ENCODE measurements at regions not wholly inside any gene's neighbourhood (a gene's known extent, or its start where the extent isn't known, plus 50 kb on each side); places are given as distances from the start of the nearest gene placed in this dataset.

GRCh38 chr7:136045181-136045580, 68.0 kb upstream of the MTPN start:
- no peak for FAIRE-seq
- Histone ChIP-seq H3K23me2 (ENCODE audit: low read depth, low read length) (no peaks in the 10 kb centered on the region), H3K79me1 (ENCODE audit: low read depth, low read length) (no peaks in the 10 kb centered on the region), H4K91ac (replicated peaks; ENCODE audit: insufficient read length, low read length) (no peak overlapping the region), H3K56ac (replicated peaks; ENCODE audit: insufficient read length, low read depth, low read length) (no peak overlapping the region), H3K27me3 (replicated peaks in 1 of 4; ENCODE audit: control insufficient read depth in 3 of 4, extremely low read depth in 1 of 4, insufficient read depth in 3 of 4, low read length in 3 of 4) (no peaks in the 10 kb centered on the region), H3K4me1 (replicated peaks in 1 of 4; ENCODE audit: control insufficient read depth in 3 of 4, insufficient read depth in 4 of 4, low read length in 3 of 4) (no peaks in the 10 kb centered on the region), H2AFZ (ENCODE audit: low read length) (no peak overlapping the region), H4K8ac (ENCODE audit: extremely low read depth, insufficient read depth, low read length) (no peak overlapping the region), H3K4ac (replicated peaks; ENCODE audit: insufficient read length, low read depth, low read length) (no peak overlapping the region), H2BK120ac (replicated peaks; ENCODE audit: low read depth, low read length) (no peak overlapping the region), H2BK5ac (ENCODE audit: low read depth, low read length) (no peak overlapping the region), H3K23ac (ENCODE audit: insufficient read length) (no peak overlapping the region), H4K20me1 (replicated peaks in 1 of 2; ENCODE audit: control insufficient read depth in 1 of 2, insufficient read depth in 2 of 2, low read length in 2 of 2) (no peaks in the 10 kb centered on the region), H3K18ac (ENCODE audit: extremely low read depth, low read length) (no peak overlapping the region), H3K4me2 (ENCODE audit: insufficient read depth in 1 of 2, low read depth in 2 of 2, low read length in 2 of 2) (no peak overlapping the region), H3K14ac (ENCODE audit: insufficient read length) (no peak overlapping the region), H2BK12ac (ENCODE audit: low read depth, low read length) (no peak overlapping the region), H2BK20ac (ENCODE audit: low read length) (no peak overlapping the region), H2BK15ac (ENCODE audit: low read length) (no peak overlapping the region), H2AK5ac (ENCODE audit: low read depth, low read length) (no peak overlapping the region), H3K27ac (ENCODE audit: low read depth, low read length) (no peak overlapping the region), H3K79me2 (ENCODE audit: control insufficient read depth in 1 of 2, insufficient read depth in 2 of 2, low read length in 2 of 2) (no peaks in the 10 kb centered on the region), H3K36me3 (ENCODE audit: control insufficient read depth in 2 of 4, insufficient read depth in 4 of 4, low read length in 3 of 4) (no peaks in the 10 kb centered on the region), H3K4me3 (ENCODE audit: extremely low read depth in 1 of 4, insufficient read depth in 2 of 4, low read depth in 3 of 4, low read length in 4 of 4) (no peak overlapping the region), H3K9me3 (ENCODE audit: insufficient read depth in 2 of 2, low read depth in 1 of 2, low read length in 1 of 2) (peaks cover 0 to 9% of the 10 kb centered on the region in 2 experiments; a peak in 2 of 4 replicates), H3K9ac (replicated peaks in 1 of 4; ENCODE audit: extremely low read depth in 1 of 4, low read depth in 3 of 4, low read length in 3 of 4) (no peak overlapping the region), H4K5ac (ENCODE audit: insufficient read length, low read depth, low read length) (no peak overlapping the region)
- 88% methylated on average over 3 of the region's 3 CpGs; no CpG with 5 or more reads in 1 of the 2 experiments for WGBS, 2 experiments (ENCODE audit: extremely low coverage in 1 of 2, insufficient coverage in 1 of 2, insufficient read length in 1 of 2, insufficient replicate concordance in 2 of 2, low coverage in 1 of 2, low lambda C conversion rate in 2 of 2, missing lambda C conversion rate in 1 of 2)
- TF ChIP-seq MAFK (IDR thresholded peaks at IDR 0.05; ENCODE audit: low read depth, low read length) (no peak), SP4 (IDR thresholded peaks at IDR 0.05; ENCODE audit: low read length) (no peak), RNF2 (IDR thresholded peaks at IDR 0.05; ENCODE audit: borderline replicate concordance, low read depth, low read length, missing control alignments, poor library complexity, severe bottlenecking) (no peak), SRF (IDR thresholded peaks at IDR 0.05; ENCODE audit: low read depth, low read length) (no peak), GABPA (IDR thresholded peaks at IDR 0.05; ENCODE audit: borderline replicate concordance, insufficient read depth, low read length) (no peak), BCL11A (IDR thresholded peaks at IDR 0.05; ENCODE audit: low read depth in 2 of 2, low read length in 2 of 2) (no peak), CBX5 (IDR thresholded peaks at IDR 0.05; ENCODE audit: low read depth, low read length) (no peak), CTCF (IDR thresholded peaks at IDR 0.05; ENCODE audit: control extremely low read depth in 1 of 3, insufficient read depth in 1 of 3, low read depth in 1 of 3, low read length in 3 of 3) (no peak)
- ChIA-PET POLR2A (ENCODE audit: partially characterized antibody) (no interaction called here), CTCF (ENCODE audit: partially characterized antibody) (interaction anchor here (0.6 kb wide), 1 partner anchor 30 kb away, joined by 3 read pairs; no protein-coding TSS in a partner anchor)
- no peak for DNase-seq (ENCODE audit: low read depth in 1 of 2, low spot score in 2 of 2)
